OCI-LY1 (cell line): ENCODE measurements at regions not wholly inside any gene's neighbourhood (a gene's known extent, or its start where the extent isn't known, plus 50 kb on each side); places are given as distances from the start of the nearest gene placed in this dataset.

Experiments used
- H2AFZ ChIP-seq: fragments of 200-600 bp; sonication (generic), shearing (Covaris generic); 2 replicates; pipeline ENCODE4 v1.6.0; 2014; ENCODE audit warnings: antibody characterized with exemption, mild to moderate bottlenecking, low read length
- H3F3A ChIP-seq: fragments of 200-600 bp; sonication (generic), shearing (Covaris generic); 2 replicates; pipeline ENCODE4 v1.6.0; 2014; ENCODE audit warnings: mild to moderate bottlenecking, antibody characterized with exemption, low read length, moderate library complexity; ENCODE audit not compliant: insufficient read depth
- H3K27ac ChIP-seq: fragments of 200-600 bp; sonication (generic); 2 replicates; pipeline ENCODE4 v1.5.1; 2014; ENCODE audit warnings: low read length, mixed run types, mild to moderate bottlenecking, low read depth; ENCODE audit not compliant: poor library complexity, severe bottlenecking
- H3K27me3 ChIP-seq: fragments of 200-600 bp; sonication (generic); 2 replicates; pipeline ENCODE4 v1.6.0; 2014; ENCODE audit warnings: antibody characterized with exemption, mild to moderate bottlenecking, low read length, moderate library complexity; ENCODE audit not compliant: insufficient read depth
- H3K36me3 ChIP-seq: fragments of 200-600 bp; sonication (generic); 2 replicates; pipeline ENCODE4 v1.6.1; 2014; ENCODE audit warnings: mild to moderate bottlenecking, antibody characterized with exemption, low read length, moderate library complexity, mixed read lengths; ENCODE audit not compliant: insufficient read depth
- H3K4me1 ChIP-seq: fragments of 200-600 bp; sonication (generic); 2 replicates; pipeline ENCODE4 v1.5.1; 2014; ENCODE audit warnings: mild to moderate bottlenecking, low read length, moderate library complexity; ENCODE audit not compliant: insufficient read depth, severe bottlenecking
- H3K4me2 ChIP-seq: fragments of 200-600 bp; sonication (generic), shearing (Covaris generic); 2 replicates; pipeline ENCODE4 v1.6.1; 2014; ENCODE audit warnings: low read length
- H3K4me3 ChIP-seq: fragments of 200-600 bp; sonication (generic); 2 replicates; pipeline ENCODE4 v1.5.1; 2014; ENCODE audit warnings: low read length, low read depth, mild to moderate bottlenecking, mixed read lengths; ENCODE audit not compliant: poor library complexity, severe bottlenecking
- H3K79me2 ChIP-seq: fragments of 200-600 bp; shearing (Covaris generic); 2 replicates; pipeline ENCODE4 v1.6.1; 2016; ENCODE audit warnings: mixed run types, low read length, mixed read lengths; ENCODE audit not compliant: insufficient read depth
- H3K9ac ChIP-seq: fragments of 200-600 bp; sonication (generic), shearing (Covaris generic); 2 replicates; pipeline ENCODE4 v1.6.1; 2014; ENCODE audit warnings: mild to moderate bottlenecking, low read length, mixed read lengths
- H3K9me2 ChIP-seq: fragments of 200-600 bp; sonication (generic), shearing (Covaris generic); 2 replicates; pipeline ENCODE4 v1.6.1; 2014; ENCODE audit warnings: low read depth, mild to moderate bottlenecking, low read length, mixed read lengths
- H3K9me3 ChIP-seq: fragments of 200-600 bp; shearing (Covaris generic); 2 replicates; pipeline ENCODE4 v1.6.1; 2014; ENCODE audit warnings: low read length, mixed read lengths
- H4K20me1 ChIP-seq: fragments of 200-600 bp; sonication (generic), shearing (Covaris generic); 2 replicates; pipeline ENCODE4 v1.6.0; 2016; ENCODE audit warnings: mild to moderate bottlenecking, low read length; ENCODE audit not compliant: insufficient read depth
- CTCF ChIP-seq: fragments of 200-600 bp; sonication (generic), shearing (Covaris generic); IDR thresholded peaks from 2 replicates; pipeline ENCODE4 v1.5.1; 2017; ENCODE audit warnings: mild to moderate bottlenecking, antibody characterized with exemption, low read length, moderate library complexity, mixed read lengths
- EZH2 ChIP-seq: fragments of 200-600 bp; sonication (generic), shearing (Covaris generic); IDR thresholded peaks from 2 replicates; pipeline ENCODE4 v1.8.0; 2017; ENCODE audit warnings: borderline replicate concordance, mixed run types, mild to moderate bottlenecking, antibody characterized with exemption, low read length, moderate library complexity, mixed read lengths

GRCh38 chr2:194545978-194546377 lies 1111.0 kb upstream of the SLC39A10 start:
- Histone ChIP-seq H3K9me3 (no peaks in the 10 kb centered on the region), H3K36me3 (no peaks in the 10 kb centered on the region), H3K79me2 (no peaks in the 10 kb centered on the region), H3K4me2 (no peak overlapping the region), H3F3A (no peaks in the 10 kb centered on the region), H2AFZ (no peak overlapping the region), H3K9me2 (no peaks in the 10 kb centered on the region), H4K20me1 (no peaks in the 10 kb centered on the region), H3K9ac (no peak overlapping the region), H3K4me3 (no peak overlapping the region), H3K27me3 (no peaks in the 10 kb centered on the region), H3K27ac (no peak overlapping the region), H3K4me1 (no peaks in the 10 kb centered on the region)
- TF ChIP-seq CTCF (peak; percentile 34; the same call in 1 of the 2 replicates), EZH2 (no peak)

- H2AFZ ChIP-seq, result no peak overlapping the region
- no peak overlapping the region for H3K4me3 ChIP-seq
- no peak overlapping the region for H3K9ac ChIP-seq
- H3K27ac ChIP-seq, result no peak overlapping the region
- H3K79me2 ChIP-seq, result no peaks in the 10 kb centered on the region
- H4K20me1 ChIP-seq, result no peaks in the 10 kb centered on the region
- no peaks in the 10 kb centered on the region for H3F3A ChIP-seq
- H3K4me2 ChIP-seq, result no peak overlapping the region
- no peaks in the 10 kb centered on the region for H3K4me1 ChIP-seq
- TF ChIP-seq CTCF (no peak), EZH2 (no peak)
- no peaks in the 10 kb centered on the region for H3K27me3 ChIP-seq
- no peaks in the 10 kb centered on the region for H3K36me3 ChIP-seq
- H3K9me2 ChIP-seq, result no peaks in the 10 kb centered on the region
- no peaks in the 10 kb centered on the region for H3K9me3 ChIP-seq
Observed at GRCh38 chr2:194539425-194539824, 1117.6 kb upstream of the SLC39A10 start.

GRCh38 chr2:194526121-194526520 lies 1130.9 kb upstream of the SLC39A10 start:
- Histone ChIP-seq H4K20me1 (no peaks in the 10 kb centered on the region), H3K27ac (no peak overlapping the region), H2AFZ (no peak overlapping the region), H3K9ac (no peak overlapping the region), H3K9me2 (no peaks in the 10 kb centered on the region), H3K27me3 (no peaks in the 10 kb centered on the region), H3K9me3 (no peaks in the 10 kb centered on the region), H3K4me1 (no peaks in the 10 kb centered on the region), H3K4me2 (no peak overlapping the region), H3K79me2 (no peaks in the 10 kb centered on the region), H3F3A (no peaks in the 10 kb centered on the region), H3K36me3 (no peaks in the 10 kb centered on the region), H3K4me3 (no peak overlapping the region)
- TF ChIP-seq EZH2, result no peak
- no peak for TF ChIP-seq CTCF
